Amniotic stem cell (primary cell): ENCODE measurements at regions not wholly inside any gene's neighbourhood (a gene's known extent, or its start where the extent isn't known, plus 50 kb on each side); places are given as distances from the start of the nearest gene placed in this dataset.
"Not testable (repeated sequence)": the region's sequence is repeated elsewhere in the genome, so short reads cannot be mapped to it uniquely, and the experiment has no call there.

Experiments used
- DNase-seq: peaks from one replicate; lab custom pipeline; 2025; lab: John Stamatoyannopoulos, UW

DNA sequence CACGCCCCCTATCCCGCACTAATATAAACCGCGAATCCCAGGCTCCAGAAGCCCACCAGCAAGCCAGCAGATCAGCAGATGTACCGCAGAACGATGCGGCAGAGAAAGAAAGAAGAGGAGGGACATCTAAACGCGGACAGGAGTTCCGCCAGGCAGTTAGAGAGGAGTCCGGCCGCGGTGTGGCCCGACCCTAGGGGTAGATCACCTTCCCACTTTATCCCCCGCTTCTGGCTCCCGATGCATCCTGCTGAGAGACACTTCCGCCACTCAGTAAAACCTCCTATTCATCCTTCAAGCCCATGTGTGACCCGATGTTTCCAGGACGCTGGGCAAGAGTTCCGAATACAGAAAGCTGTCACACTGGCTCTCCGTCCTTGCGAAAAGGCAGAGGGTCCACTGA lies 1046.8 kb downstream of the SLITRK5 start:
- no peak for DNase-seq

DNA sequence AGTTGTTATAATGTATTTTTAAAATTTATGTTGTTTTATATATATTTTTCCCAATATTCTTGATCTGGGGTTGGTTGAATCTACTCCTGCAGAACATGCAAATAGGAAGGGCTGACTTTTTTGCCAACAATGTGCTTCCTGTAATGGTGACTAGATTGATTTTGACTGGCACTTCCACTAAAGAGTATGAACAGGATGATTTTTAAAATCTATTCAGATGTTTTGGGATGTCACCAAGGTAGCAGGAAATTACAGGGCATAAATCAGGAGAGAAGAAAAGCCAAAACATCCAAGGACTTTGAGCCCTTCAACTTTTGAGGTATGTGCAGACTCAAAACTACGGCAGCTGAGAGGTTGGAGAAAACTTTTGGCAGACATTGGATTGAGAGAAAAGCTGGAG lies 1047.6 kb downstream of the SLITRK5 start:
- DNase-seq = no peak

GRCh38 chr13:88726075-88726474 lies 1054.9 kb downstream of the SLITRK5 start:
- DNase-seq = no peak

- DNase-seq = not testable (repeated sequence)
Measured at GRCh38 chr13:88727236-88727635, 1056.1 kb downstream of the SLITRK5 start.

- DNase-seq = no peak
Measured at GRCh38 chr13:88729605-88730004, 1058.4 kb downstream of the SLITRK5 start.

- DNase-seq = no peak
Measured at GRCh38 chr13:88736026-88736425, 1064.9 kb downstream of the SLITRK5 start.

GRCh38 chr13:88739195-88739594 lies 1068.0 kb downstream of the SLITRK5 start:
- DNase-seq = no peak

GRCh38 chr13:88744289-88744688 lies 1073.1 kb downstream of the SLITRK5 start:
- DNase-seq = no peak

- DNase-seq = no peak
Measured at GRCh38 chr13:88745011-88745410, 1073.8 kb downstream of the SLITRK5 start.

GRCh38 chr13:88752041-88752440 lies 1080.9 kb downstream of the SLITRK5 start:
- DNase-seq = no peak

DNA sequence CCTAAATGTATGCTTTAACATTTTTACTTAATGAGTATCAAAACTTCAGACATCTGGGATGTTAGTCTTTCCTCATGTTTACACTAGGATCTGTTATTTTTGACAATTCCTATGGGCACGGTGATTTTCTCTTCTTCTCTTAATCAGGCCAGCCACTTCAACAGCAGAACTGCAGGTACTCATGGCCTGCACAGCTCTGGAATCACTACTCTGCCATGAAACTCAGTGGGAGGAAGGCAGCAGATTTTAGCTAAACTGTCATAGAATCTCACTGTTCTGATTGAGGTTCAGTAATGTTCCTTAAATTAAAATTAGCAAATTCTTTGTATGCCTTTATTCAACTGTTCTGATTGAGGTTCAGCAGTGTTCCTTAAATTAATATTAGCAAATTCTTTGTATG lies 1083.0 kb downstream of the SLITRK5 start:
- DNase-seq = no peak

GRCh38 chr13:88761145-88761544 lies 1090.0 kb downstream of the SLITRK5 start:
- DNase-seq = no peak

DNA sequence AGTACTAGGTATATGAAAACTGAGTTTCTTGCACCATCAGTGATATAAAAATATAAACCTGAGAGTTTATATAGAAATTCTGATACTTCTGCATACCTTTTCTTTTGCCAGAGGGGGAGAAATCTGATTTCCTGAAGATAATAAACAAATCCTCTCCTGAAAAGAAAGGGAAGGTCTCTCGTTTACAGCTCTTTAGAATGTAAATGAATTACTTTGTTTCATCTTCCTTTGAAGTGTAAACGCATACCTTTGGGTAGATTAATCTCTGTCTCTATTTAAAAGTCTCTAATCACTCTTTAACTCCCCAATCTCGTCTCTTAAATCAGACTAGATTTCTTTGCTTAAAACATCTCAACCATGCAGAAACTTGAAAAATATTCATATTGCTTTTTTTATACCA lies 1092.9 kb downstream of the SLITRK5 start:
- no peak for DNase-seq

GRCh38 chr13:88800505-88800904 lies 1129.3 kb downstream of the SLITRK5 start:
- no peak for DNase-seq

DNA sequence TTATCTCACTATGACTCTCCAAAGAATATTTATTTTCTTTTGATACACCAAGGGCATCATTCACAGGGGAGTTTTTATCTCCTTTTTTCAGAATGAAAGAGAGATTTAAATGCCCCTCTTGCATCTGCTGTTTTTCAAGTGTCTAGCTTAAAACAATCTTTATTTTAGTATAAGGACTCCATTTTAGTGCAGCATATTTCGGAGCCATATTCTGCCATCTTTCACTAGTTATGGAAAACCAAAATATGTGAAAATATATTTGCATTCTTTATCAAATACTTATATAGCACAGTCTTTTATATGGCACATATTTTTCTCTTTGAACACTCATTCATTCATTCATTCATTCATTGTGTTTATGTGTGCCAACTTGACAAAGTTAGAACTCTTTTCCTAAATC lies 1130.2 kb downstream of the SLITRK5 start:
- DNase-seq = no peak

DNA sequence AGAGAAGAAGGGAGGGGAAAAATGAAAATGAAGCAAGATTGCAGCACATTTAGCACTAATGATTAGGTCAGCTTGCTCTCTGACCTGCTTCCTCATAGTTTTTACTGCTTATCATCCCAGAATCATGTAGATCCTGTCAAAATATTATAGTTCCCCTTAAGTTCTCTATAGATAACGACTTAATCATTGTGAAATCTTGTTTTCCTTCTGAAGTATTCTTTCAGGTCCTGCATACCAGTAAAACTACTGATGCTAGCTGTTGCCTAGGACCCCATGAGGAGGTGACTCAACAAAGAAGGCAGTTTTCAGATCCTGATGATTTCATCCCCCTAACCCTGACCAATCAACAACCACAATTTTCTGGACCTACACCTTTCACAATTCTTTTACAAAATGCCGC lies 1131.7 kb downstream of the SLITRK5 start:
- no peak for DNase-seq

DNA sequence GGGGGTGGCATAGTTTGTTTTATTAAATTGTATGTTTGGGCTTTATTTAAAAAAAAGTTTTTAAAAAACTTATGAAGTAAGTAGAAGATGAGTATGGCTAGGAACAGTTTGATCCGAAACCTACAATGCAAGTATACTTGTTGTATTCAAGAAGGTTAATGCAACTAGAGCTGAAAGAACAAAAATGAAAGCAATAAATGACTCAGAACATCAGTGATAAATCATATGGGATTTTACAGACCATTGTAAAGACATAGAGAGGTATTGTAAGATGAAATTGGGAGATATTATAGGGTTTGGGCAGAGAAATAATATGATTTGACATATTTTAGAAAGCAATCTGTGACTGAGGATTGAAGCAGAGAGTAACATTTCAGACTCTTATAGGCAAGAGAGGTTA lies 1135.3 kb downstream of the SLITRK5 start:
- DNase-seq = no peak

- DNase-seq = no peak
Measured at GRCh38 chr13:88817560-88817959, 1146.4 kb downstream of the SLITRK5 start.

GRCh38 chr13:88823114-88823513 lies 1151.9 kb downstream of the SLITRK5 start:
- no peak for DNase-seq

DNA sequence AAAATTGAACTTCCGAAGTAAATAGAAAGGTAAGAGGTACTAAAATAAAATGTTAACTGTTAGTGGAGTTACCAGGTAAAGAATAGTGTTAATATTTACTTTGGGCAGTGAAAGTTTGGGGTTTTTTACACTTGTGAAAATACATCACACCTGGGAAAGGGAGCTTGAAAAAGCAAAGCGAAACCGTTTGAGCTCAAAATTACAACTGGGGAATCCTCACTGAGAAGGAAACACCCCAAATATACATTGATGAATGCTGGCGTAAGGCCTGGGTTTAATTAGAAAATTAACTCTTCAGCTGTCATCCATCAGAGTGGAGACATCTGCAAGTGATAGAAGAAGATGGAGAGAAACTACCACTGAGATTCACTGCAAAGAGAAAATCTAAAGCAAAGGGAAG lies 1153.0 kb downstream of the SLITRK5 start:
- no peak for DNase-seq

DNA sequence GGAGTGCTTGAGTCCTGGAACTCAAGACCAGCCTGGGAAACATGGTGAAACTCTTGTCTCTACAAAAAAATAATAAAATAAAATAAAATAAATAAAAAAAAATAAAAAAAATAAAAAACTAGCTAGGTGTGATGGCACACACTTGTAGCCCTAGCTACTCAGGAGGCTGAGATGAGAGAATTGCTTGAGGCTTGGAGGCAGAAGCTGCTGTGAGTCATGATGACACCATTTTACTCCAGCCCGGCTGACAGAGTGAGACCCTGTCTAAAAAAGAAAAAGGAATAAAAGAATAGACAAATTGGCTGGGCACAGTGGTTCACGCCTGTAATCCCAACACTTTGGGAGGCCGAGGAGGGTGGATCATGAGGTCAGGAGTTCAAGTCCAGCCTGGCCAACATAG lies 1168.9 kb downstream of the SLITRK5 start:
- DNase-seq = no peak

DNA sequence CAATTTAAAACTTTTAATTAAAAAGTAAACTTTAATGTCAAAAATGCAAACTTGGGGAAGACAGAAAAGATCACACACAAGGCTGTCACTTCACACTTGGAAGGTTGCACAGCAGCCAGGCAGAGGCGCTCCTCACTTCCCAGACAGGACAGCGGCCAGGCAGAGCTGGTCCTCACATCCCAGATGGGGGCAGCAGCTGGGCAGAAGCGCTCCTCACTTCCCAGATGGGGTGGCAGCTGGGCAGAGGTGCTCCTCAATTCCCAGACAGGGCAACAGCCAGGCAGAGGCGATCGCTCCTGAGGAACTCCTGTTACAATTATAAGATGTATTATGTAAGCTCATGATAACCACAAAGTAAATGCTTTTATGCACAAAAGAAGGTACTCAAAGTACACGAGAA lies 1181.1 kb downstream of the SLITRK5 start:
- DNase-seq = not testable (repeated sequence)

DNA sequence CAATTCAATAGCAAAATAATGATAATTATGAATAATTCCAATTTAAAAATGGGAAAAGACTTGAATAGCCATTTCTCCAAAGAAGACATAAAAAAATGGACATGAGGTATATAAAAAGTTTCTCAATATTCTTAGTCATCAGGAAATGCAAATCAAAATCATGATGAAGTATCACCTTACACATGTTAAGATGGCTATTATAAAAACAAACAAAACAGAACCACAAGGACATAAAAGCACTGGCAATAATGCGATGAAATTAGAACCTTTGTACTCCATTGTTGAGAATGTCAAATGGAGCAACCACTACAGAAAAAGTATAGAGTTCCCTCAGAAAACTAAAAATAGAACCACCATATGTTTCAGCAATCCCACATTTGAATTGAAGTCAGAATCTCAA lies 1186.1 kb downstream of the SLITRK5 start:
- DNase-seq = no peak

DNA sequence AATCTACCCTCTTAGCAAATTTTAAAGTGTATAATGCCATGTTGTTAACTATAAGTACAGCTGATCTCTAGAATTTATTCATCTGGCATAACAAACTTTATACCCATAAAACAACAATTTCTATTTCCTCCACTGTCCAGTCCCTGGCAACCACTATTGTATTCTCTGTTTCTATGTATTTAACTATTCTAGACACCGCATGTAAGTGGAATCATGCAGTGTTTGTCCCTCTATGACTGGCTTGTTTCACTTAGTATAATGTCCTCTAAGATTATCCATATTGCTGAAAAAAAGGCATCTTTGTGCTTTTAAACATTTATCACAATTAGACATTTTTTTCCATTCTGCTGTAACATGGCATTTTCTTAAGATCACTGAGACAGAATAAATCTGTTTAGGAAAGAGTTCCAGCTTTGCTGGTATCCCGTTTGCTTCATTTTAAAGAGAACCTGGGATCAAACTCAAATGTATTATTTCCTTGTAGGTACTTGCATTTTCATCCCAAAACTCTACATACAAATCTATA lies 1191.0 kb downstream of the SLITRK5 start:
- DNase-seq = no peak

GRCh38 chr13:88863116-88863515 lies 1191.9 kb downstream of the SLITRK5 start:
- no peak for DNase-seq
